Neural progenitor cell (in vitro differentiated cells): ENCODE measurements at regions not wholly inside any gene's neighbourhood (a gene's known extent, or its start where the extent isn't known, plus 50 kb on each side); places are given as distances from the start of the nearest gene placed in this dataset.

ENCODE experiments used
- CTCF ChIP-seq: fragments of 200-600 bp; sonication (generic); IDR thresholded peaks from 2 replicates; pipeline ENCODE4 v1.5.1; 2017; ENCODE audit warnings: antibody characterized with exemption, mild to moderate bottlenecking
- EZH2 ChIP-seq: fragments of 200-600 bp; sonication (generic); IDR thresholded peaks from 2 replicates; pipeline ENCODE4 v1.6.1; 2017; ENCODE audit warnings: antibody characterized with exemption, mild to moderate bottlenecking, moderate library complexity

GRCh38 chr6:91144126-91144525 lies 557.3 kb upstream of the MAP3K7 start:
- TF ChIP-seq CTCF, result no peak
- no peak for TF ChIP-seq EZH2
